Right atrium auricular region (tissue), 2 donors: ENCODE measurements at regions not wholly inside any gene's neighbourhood (a gene's known extent, or its start where the extent isn't known, plus 50 kb on each side); places are given as distances from the start of the nearest gene placed in this dataset.

Source experiments
- DNase-seq: peaks from one replicate; pipeline ENCODE4 v3.0.0-alpha.2; 2019; ENCODE audit warnings: low spot score
- H3K27ac ChIP-seq, 2 donors: fragments of 200-600 bp; sonication (generic); 1 replicate in 1 of 2; 2 replicates in 1 of 2; pipeline ENCODE4 v1.5.1; 2016 to 2019
- H3K27me3 ChIP-seq, 2 donors: fragments of 200-600 bp; sonication (generic); one replicate each; pipeline versions ENCODE4 v1.5.1 to v1.6.0; 2017 to 2019
- H3K36me3 ChIP-seq: fragments of 200-600 bp; sonication (generic); one replicate; pipeline ENCODE4 v1.5.1; 2016
- H3K4me1 ChIP-seq, 2 donors: fragments of 200-600 bp; sonication (generic); one replicate each; pipeline versions ENCODE4 v1.5.1 to v1.6.0; 2017 to 2019
- H3K4me3 ChIP-seq, 2 donors: fragments of 200-600 bp; sonication (generic); 1 replicate in 1 of 2; 2 replicates in 1 of 2; pipeline ENCODE4 v1.5.1; 2017 to 2019; ENCODE audit warnings: mild to moderate bottlenecking in 1 of 2, moderate library complexity in 1 of 2
- H3K9me3 ChIP-seq, 2 donors: fragments of 200-600 bp; sonication (generic); one replicate each; pipeline ENCODE4 v1.5.1; 2019
- TF ChIP-seq, protein P1 (sequence below), 2 donors: fragments of 200-600 bp; sonication (generic); IDR thresholded peaks; one replicate each; pipeline ENCODE4 v1.5.1; 2019; ENCODE audit warnings: antibody characterized with exemption in 2 of 2

DNA sequence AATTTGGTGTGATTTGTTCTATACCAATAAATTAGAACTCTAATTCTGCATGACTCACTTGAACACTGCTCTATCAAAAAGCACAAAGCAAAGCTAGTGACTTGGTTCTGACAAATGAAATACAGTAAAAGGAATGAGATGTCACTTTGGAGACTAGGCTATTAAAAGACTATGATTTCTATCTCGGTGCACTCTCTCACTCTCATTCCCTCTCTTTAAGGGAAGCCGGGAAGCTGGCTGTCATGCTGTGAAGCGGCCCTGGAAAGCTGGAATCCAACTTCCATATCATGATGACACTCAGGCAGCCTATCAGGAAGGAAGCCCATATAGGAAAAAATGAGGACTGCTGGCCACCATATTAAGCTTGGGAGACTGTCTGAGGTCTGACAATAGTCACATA is 590.1 kb upstream of the CBLB start:
- no peak for DNase-seq
- H3K4me3 ChIP-seq, result no peak overlapping the region
- H3K4me1 ChIP-seq, result peaks cover 0 to 12% of the 10 kb centered on the region in 2 donors
- no peaks in the 10 kb centered on the region for H3K27me3 ChIP-seq
- TF ChIP-seq, protein P1, sequence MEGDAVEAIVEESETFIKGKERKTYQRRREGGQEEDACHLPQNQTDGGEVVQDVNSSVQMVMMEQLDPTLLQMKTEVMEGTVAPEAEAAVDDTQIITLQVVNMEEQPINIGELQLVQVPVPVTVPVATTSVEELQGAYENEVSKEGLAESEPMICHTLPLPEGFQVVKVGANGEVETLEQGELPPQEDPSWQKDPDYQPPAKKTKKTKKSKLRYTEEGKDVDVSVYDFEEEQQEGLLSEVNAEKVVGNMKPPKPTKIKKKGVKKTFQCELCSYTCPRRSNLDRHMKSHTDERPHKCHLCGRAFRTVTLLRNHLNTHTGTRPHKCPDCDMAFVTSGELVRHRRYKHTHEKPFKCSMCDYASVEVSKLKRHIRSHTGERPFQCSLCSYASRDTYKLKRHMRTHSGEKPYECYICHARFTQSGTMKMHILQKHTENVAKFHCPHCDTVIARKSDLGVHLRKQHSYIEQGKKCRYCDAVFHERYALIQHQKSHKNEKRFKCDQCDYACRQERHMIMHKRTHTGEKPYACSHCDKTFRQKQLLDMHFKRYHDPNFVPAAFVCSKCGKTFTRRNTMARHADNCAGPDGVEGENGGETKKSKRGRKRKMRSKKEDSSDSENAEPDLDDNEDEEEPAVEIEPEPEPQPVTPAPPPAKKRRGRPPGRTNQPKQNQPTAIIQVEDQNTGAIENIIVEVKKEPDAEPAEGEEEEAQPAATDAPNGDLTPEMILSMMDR (IDR thresholded peaks at IDR 0.05), result no peak
- peaks cover 0 to 4% of the 10 kb centered on the region in 2 donors for H3K9me3 ChIP-seq
- no peaks in the 10 kb centered on the region for H3K36me3 ChIP-seq
- peak overlapping the region in 1 of 2 donors; percentile 68 for H3K27ac ChIP-seq

DNA sequence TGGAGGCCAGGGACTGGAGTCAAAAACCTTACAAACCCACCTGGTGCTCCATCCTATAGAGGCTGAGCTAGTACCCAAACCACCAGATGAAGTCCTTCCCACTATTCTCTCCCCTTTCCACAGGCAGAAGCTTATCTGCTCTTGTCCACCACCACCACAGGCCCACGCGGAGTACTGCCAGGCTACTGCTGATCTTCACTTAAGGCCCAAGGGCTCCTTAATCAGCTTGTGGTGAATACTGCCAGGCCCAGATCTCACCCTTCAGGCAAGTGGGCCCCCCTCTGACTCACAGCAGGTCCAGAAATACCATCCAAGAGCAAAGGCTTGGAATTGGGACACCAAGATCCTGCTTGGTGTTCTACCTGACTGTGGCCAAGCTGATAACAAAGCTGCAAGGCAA is 598.1 kb upstream of the CBLB start:
- Histone ChIP-seq H3K9me3 (peaks cover 0 to 4% of the 10 kb centered on the region in 2 donors), H3K4me1 (no peaks in the 10 kb centered on the region), H3K4me3 (no peak overlapping the region), H3K27me3 (no peaks in the 10 kb centered on the region), H3K27ac (no peak overlapping the region), H3K36me3 (no peaks in the 10 kb centered on the region)
- TF ChIP-seq, protein P1 (IDR thresholded peaks at IDR 0.05), result no peak
- DNase-seq, result no peak

DNA sequence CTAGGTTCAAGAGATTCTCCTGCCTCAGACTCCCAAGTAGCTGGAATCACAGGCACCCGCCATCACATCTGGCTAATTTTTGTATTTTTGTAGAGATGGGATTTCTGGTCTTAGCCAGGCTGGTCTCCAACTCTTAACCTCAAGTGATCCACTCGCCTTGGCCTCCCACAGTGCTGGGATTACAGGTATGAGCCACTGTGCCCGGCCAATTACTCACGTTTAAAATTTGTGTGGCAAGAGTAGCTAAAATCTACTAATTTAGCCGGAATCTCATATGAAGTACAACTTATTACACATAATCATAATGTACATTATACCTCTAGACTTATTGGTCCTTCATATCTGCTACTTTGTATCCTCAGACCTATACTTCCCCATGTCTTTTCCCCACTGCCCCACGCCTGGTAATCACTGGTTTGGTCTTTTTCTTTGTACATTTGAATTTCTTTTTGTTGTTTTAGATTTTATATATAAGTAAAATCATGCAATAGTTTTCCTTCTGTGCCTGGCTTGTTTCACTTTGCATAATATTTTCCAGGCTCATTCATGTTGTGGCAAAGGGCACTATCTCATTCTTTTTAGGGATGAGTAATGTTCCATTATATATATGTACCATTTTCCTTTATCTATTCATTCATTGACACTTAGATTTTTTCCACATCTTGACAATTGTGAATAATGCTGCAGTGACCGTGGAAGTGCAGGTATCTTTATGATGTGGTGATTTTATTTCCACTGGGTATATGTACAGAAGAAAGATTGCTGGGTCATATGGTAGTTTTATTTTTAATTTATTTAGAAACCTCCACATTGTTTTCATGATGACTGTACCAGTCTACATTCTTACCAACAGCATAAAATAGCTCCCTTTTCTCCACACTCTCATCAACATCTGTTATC is 605.0 kb upstream of the CBLB start:
- no peaks in the 10 kb centered on the region for H3K36me3 ChIP-seq
- no peak for DNase-seq
- peaks cover 0 to 11% of the 10 kb centered on the region in 2 donors for H3K9me3 ChIP-seq
- H3K27me3 ChIP-seq, result no peaks in the 10 kb centered on the region
- H3K4me1 ChIP-seq, result no peaks in the 10 kb centered on the region
- H3K27ac ChIP-seq, result no peak overlapping the region
- TF ChIP-seq, protein P1 (IDR thresholded peaks at IDR 0.05), result no peak
- no peak overlapping the region for H3K4me3 ChIP-seq

DNA sequence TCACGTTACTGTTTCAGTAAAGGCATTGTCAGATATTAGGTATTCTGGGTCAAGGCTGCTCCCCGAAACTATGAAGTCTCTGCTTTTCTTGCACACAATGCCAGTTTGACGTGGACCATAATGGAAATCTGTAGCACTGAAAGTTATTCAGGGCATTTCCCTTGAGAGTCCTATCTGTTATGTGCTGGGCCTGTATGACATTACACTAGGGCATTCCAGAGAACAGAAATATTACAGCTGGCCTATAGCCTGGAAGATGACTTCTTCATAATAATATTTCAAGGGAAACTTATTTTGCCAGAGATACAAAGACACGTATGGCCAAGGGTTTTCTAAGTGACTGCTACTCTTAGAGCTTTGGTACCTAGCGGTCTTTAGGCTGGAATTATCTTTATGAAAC is 613.6 kb upstream of the CBLB start:
- no peak for DNase-seq
- Histone ChIP-seq H3K4me1 (no peaks in the 10 kb centered on the region), H3K9me3 (peaks cover 0 to 17% of the 10 kb centered on the region in 2 donors), H3K27ac (no peak overlapping the region), H3K4me3 (no peak overlapping the region), H3K27me3 (no peaks in the 10 kb centered on the region), H3K36me3 (no peaks in the 10 kb centered on the region)
- TF ChIP-seq, protein P1 (IDR thresholded peaks at IDR 0.05), result no peak

DNA sequence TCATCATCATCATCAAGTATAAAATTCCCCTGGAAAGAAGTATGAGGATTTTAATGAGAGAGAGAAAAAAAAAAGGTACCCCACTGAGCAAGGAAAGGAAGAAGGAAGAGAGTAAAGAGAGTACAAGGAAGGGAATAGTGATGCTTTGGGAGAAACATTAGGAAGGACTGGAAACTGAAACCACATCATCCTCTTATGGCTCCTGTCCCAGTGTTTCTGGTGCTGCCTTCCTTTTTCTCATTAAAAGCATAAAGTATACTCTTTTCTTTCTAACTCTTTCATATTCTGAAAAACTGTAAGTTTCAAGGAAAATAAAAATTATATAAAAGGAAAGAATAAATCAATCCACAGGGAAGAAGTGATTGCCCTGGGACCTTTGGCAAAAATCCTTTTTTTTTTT is 616.4 kb upstream of the CBLB start:
- Histone ChIP-seq H3K27ac (no peak overlapping the region), H3K9me3 (no peaks in the 10 kb centered on the region), H3K4me3 (no peak overlapping the region), H3K4me1 (no peaks in the 10 kb centered on the region), H3K27me3 (no peaks in the 10 kb centered on the region), H3K36me3 (no peaks in the 10 kb centered on the region)
- DNase-seq, result no peak
- TF ChIP-seq, protein P1 (IDR thresholded peaks at IDR 0.05), result no peak
